Right lobe of liver (tissue), 4 donors: ENCODE measurements at regions not wholly inside any gene's neighbourhood (a gene's known extent, or its start where the extent isn't known, plus 50 kb on each side); places are given as distances from the start of the nearest gene placed in this dataset.

Source experiments
- CTCF ChIP-seq, 4 donors: fragments of 200-600 bp in 3 of 4; fragments of 450-650 bp in 1 of 4; IDR thresholded peaks; one replicate each; pipeline versions ENCODE4 v1.5.1 to v1.8.0; 2016 to 2022; ENCODE audit warnings: antibody characterized with exemption in 4 of 4, mild to moderate bottlenecking in 2 of 4
- POLR2A ChIP-seq: fragments of 450-650 bp; IDR thresholded peaks from one replicate; pipeline ENCODE4 v1.6.1; 2017; ENCODE audit warnings: antibody characterized with exemption, mild to moderate bottlenecking
- donor health status: DM: no; HTN: no; CAD: no.
- donor health status: DM: no; HTN: no; CAD: no.
- donor health status: DM: no; HTN: yes; CAD: no.

GRCh38 chr3:157753787-157754136, 250.5 kb upstream of the VEPH1 start:
- TF ChIP-seq CTCF (IDR thresholded peaks at IDR 0.05), result no peak
- TF ChIP-seq POLR2A, result no peak
